ENCODE measurements at regions not wholly inside any gene's neighbourhood (a gene's known extent, or its start where the extent isn't known, plus 50 kb on each side); places are given as distances from the start of the nearest gene placed in this dataset.

- TF ChIP-seq CTCF (IDR thresholded peaks at IDR 0.05) (no peak), EZH2 (IDR thresholded peaks at IDR 0.05) (no peak), EZH2phosphoT487 (IDR thresholded peaks at IDR 0.05) (no peak)
Observed at GRCh38 chr1:82240571-82240970, 439.8 kb downstream of the ADGRL2 start.
